PC-3 (cell line): ENCODE measurements at regions not wholly inside any gene's neighbourhood (a gene's known extent, or its start where the extent isn't known, plus 50 kb on each side); places are given as distances from the start of the nearest gene placed in this dataset.

Experiments used
- ATAC-seq: fragments of 200-7000 bp; cut with Tn5 transposase; 2 replicates; pipeline ENCODE4 v1.9.1; 2020; ENCODE audit warnings: mild to moderate bottlenecking, moderate library complexity
- BruUV-seq: library from RNA; stranded (reverse); fragments of 400-500 nt; replicated peaks from 2 replicates; lab custom pipeline; 2021; lab: Mats Ljungman, UMichigan
- CTCF ChIA-PET: fragments of 300-600 bp; sonication (Branson Sonifier 250); formaldehyde crosslinking; loops from one replicate; lab custom pipeline; 2022; ENCODE audit warnings: antibody characterized with exemption; lab: Charles Lee
- POLR2A ChIA-PET: fragments of 300-600 bp; sonication (Branson Sonifier 250); formaldehyde crosslinking; loops from one replicate; lab custom pipeline; 2022; ENCODE audit warnings: antibody characterized with exemption; ENCODE audit not compliant: unreplicated experiment; lab: Charles Lee
- DNase-seq: peaks from one replicate; pipeline ENCODE4 v3.0.0-alpha.2; 2015
- H2AFZ ChIP-seq: fragments of 300-600 bp; sonication (generic); 2 replicates; pipeline ENCODE4 v1.6.0; 2016; ENCODE audit warnings: antibody characterized with exemption, low read length
- H3F3A ChIP-seq: fragments of 300-600 bp; sonication (generic); one replicate; pipeline ENCODE4 v1.6.0; 2017; ENCODE audit warnings: antibody characterized with exemption, low read length, control low read depth, mild to moderate bottlenecking; ENCODE audit not compliant: unreplicated experiment
- H3K27ac ChIP-seq: fragments of 300-600 bp; sonication (generic); 2 replicates; pipeline ENCODE4 v1.5.1; 2016; ENCODE audit warnings: mild to moderate bottlenecking, low read length
- H3K27me3 ChIP-seq: fragments of 300-600 bp; sonication (generic); 2 replicates; pipeline ENCODE4 v1.6.1; 2016; ENCODE audit warnings: low read length, mixed read lengths
- H3K36me3 ChIP-seq: fragments of 300-600 bp; sonication (generic); 2 replicates; pipeline ENCODE4 v1.6.1; 2016; ENCODE audit warnings: low read depth, mixed run types, low read length, mixed read lengths
- H3K4me1 ChIP-seq: fragments of 300-600 bp; sonication (generic); 2 replicates; pipeline ENCODE4 v1.5.1; 2016; ENCODE audit warnings: low read length; ENCODE audit not compliant: insufficient read depth
- H3K4me2 ChIP-seq: fragments of 300-600 bp; sonication (generic); 2 replicates; pipeline ENCODE4 v1.6.0; 2016; ENCODE audit warnings: low read length
- H3K4me3 ChIP-seq: fragments of 300-600 bp; sonication (generic); 2 replicates; pipeline ENCODE4 v1.5.1; 2016; ENCODE audit warnings: mild to moderate bottlenecking, low read length, mixed read lengths
- H3K79me2 ChIP-seq: fragments of 300-600 bp; sonication (generic); 2 replicates; pipeline ENCODE4 v1.6.1; 2017; ENCODE audit warnings: low read length, mixed read lengths
- H3K9ac ChIP-seq: fragments of 300-600 bp; sonication (generic); 2 replicates; pipeline ENCODE4 v1.6.0; 2016; ENCODE audit warnings: mild to moderate bottlenecking, low read length
- H3K9me2 ChIP-seq: fragments of 300-600 bp; sonication (generic); replicated peaks from 2 replicates; pipeline ENCODE4 v1.6.1; 2016; ENCODE audit warnings: mixed run types, low read length, mixed read lengths
- H3K9me3 ChIP-seq: fragments of 300-600 bp; sonication (generic); 2 replicates; pipeline ENCODE4 v1.6.1; 2016; ENCODE audit warnings: low read length, mixed read lengths
- H4K20me1 ChIP-seq: fragments of 300-600 bp; sonication (generic); 2 replicates; pipeline ENCODE4 v1.6.1; 2016; ENCODE audit warnings: low read length, mixed read lengths
- EZH2 ChIP-seq: fragments of 300-600 bp; sonication (generic); IDR thresholded peaks from one replicate; pipeline ENCODE4 v1.6.1; 2017; ENCODE audit warnings: antibody characterized with exemption, mild to moderate bottlenecking, low read length; ENCODE audit not compliant: unreplicated experiment
- EZH2phosphoT487 ChIP-seq: fragments of 300-600 bp; sonication (generic); IDR thresholded peaks from 2 replicates; pipeline ENCODE4 v1.6.1; 2018; ENCODE audit warnings: mild to moderate bottlenecking, antibody characterized with exemption, low read length, borderline replicate concordance
- intact Hi-C: fragments of 100-400 bp; cut with micrococcal nuclease; formaldehyde crosslinking; loops from 2 replicates; pipeline ENCODE4 v1.9.0; 2023
- TF ChIP-seq, protein P1 (sequence below): fragments of 300-600 bp; sonication (generic); conservative IDR thresholded peaks from 2 replicates; pipeline ENCODE4 v1.5.1; 2017; ENCODE audit warnings: antibody characterized with exemption, low read depth, mild to moderate bottlenecking, low read length

- no peak overlapping the region for H3K4me2 ChIP-seq
- no peak overlapping the region for H3K9ac ChIP-seq
- no peaks in the 10 kb centered on the region for H3K9me2 ChIP-seq
- H3K4me3 ChIP-seq, result no peak overlapping the region
- no TSS peak for BruUV-seq
- H3K36me3 ChIP-seq, result no peaks in the 10 kb centered on the region
- ChIA-PET POLR2A (no interaction called here), CTCF (no interaction called here)
- H3K9me3 ChIP-seq, result no peaks in the 10 kb centered on the region
- intact Hi-C loops, result no loop called here
- no peaks in the 10 kb centered on the region for H3K27me3 ChIP-seq
- no peak overlapping the region for H3K27ac ChIP-seq
- no peaks in the 10 kb centered on the region for H3K4me1 ChIP-seq
- TF ChIP-seq EZH2 (no peak), EZH2phosphoT487 (no peak)
- TF ChIP-seq, protein P1, sequence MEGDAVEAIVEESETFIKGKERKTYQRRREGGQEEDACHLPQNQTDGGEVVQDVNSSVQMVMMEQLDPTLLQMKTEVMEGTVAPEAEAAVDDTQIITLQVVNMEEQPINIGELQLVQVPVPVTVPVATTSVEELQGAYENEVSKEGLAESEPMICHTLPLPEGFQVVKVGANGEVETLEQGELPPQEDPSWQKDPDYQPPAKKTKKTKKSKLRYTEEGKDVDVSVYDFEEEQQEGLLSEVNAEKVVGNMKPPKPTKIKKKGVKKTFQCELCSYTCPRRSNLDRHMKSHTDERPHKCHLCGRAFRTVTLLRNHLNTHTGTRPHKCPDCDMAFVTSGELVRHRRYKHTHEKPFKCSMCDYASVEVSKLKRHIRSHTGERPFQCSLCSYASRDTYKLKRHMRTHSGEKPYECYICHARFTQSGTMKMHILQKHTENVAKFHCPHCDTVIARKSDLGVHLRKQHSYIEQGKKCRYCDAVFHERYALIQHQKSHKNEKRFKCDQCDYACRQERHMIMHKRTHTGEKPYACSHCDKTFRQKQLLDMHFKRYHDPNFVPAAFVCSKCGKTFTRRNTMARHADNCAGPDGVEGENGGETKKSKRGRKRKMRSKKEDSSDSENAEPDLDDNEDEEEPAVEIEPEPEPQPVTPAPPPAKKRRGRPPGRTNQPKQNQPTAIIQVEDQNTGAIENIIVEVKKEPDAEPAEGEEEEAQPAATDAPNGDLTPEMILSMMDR, result no peak
- ATAC-seq (no peak), DNase-seq (no peak)
- H4K20me1 ChIP-seq, result no peaks in the 10 kb centered on the region
- no peak overlapping the region for H2AFZ ChIP-seq
- no peaks in the 10 kb centered on the region for H3F3A ChIP-seq
- H3K79me2 ChIP-seq, result no peaks in the 10 kb centered on the region
Measured at GRCh38 chrX:3407781-3408180, 61.3 kb upstream of the MXRA5 start.

DNA sequence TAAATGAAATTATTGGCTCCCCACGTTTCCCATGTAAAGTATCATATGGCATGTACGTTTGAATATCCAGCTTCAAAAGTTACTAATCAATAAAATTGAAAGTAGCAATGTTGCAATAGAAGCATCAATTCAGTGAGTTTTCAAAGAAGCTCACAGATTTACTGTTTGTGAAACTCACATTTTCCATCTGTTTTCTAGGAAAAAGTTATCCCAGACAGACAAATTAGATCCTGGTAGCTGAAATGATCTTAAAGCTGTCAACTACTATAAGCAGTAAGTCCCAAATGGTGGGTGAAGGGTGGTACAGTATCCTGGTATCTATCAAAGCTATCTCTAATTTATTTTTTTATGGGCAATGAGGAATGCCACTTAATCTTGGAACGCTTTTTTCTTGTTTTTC, 60.7 kb upstream of the MXRA5 start:
- no TSS peak for BruUV-seq
- H3K79me2 ChIP-seq, result no peaks in the 10 kb centered on the region
- H3K9me2 ChIP-seq, result no peaks in the 10 kb centered on the region
- ChIA-PET POLR2A (no interaction called here), CTCF (no interaction called here)
- H4K20me1 ChIP-seq, result no peaks in the 10 kb centered on the region
- DNase-seq (no peak), ATAC-seq (no peak)
- no peak overlapping the region for H3K9ac ChIP-seq
- no peaks in the 10 kb centered on the region for H3K27me3 ChIP-seq
- no peak overlapping the region for H3K4me2 ChIP-seq
- TF ChIP-seq EZH2phosphoT487 (no peak), EZH2 (no peak)
- TF ChIP-seq, protein P1, result no peak
- intact Hi-C loops, result no loop called here
- no peak overlapping the region for H2AFZ ChIP-seq
- no peak overlapping the region for H3K27ac ChIP-seq
- H3F3A ChIP-seq, result no peaks in the 10 kb centered on the region
- no peaks in the 10 kb centered on the region for H3K9me3 ChIP-seq
- no peaks in the 10 kb centered on the region for H3K4me1 ChIP-seq
- no peaks in the 10 kb centered on the region for H3K36me3 ChIP-seq
- no peak overlapping the region for H3K4me3 ChIP-seq

- Histone ChIP-seq H3K27ac (no peak overlapping the region), H3K9me2 (no peaks in the 10 kb centered on the region), H2AFZ (no peak overlapping the region), H3K4me1 (no peaks in the 10 kb centered on the region), H3F3A (no peaks in the 10 kb centered on the region), H4K20me1 (no peaks in the 10 kb centered on the region), H3K9me3 (no peaks in the 10 kb centered on the region), H3K4me2 (no peak overlapping the region), H3K36me3 (no peaks in the 10 kb centered on the region), H3K9ac (no peak overlapping the region), H3K4me3 (no peak overlapping the region), H3K27me3 (no peaks in the 10 kb centered on the region), H3K79me2 (no peaks in the 10 kb centered on the region)
- TF ChIP-seq EZH2phosphoT487 (no peak), EZH2 (no peak)
- TF ChIP-seq, protein P1, result no peak
- POLR2A ChIA-PET, result no interaction called here
- DNase-seq (no peak), ATAC-seq (no peak)
- intact Hi-C loops, result no loop called here
- CTCF ChIA-PET, result no interaction called here
- no TSS peak for BruUV-seq
Measured at GRCh38 chrX:3403748-3404147, 57.3 kb upstream of the MXRA5 start.
